Liver (tissue), 7 donors: ENCODE measurements at regions not wholly inside any gene's neighbourhood (a gene's known extent, or its start where the extent isn't known, plus 50 kb on each side); places are given as distances from the start of the nearest gene placed in this dataset.

Experiments used
- DNase-seq: peaks from one replicate; pipeline ENCODE4 v3.0.0-alpha.2; 2017; ENCODE audit warnings: low spot score
- H3K27ac ChIP-seq, 2 donors: one replicate each; pipeline ENCODE4 v1.7.0; 2013; ENCODE audit warnings: inconsistent platforms in 2 of 2, low read length in 2 of 2, control low read depth in 1 of 2, low read depth in 1 of 2, mild to moderate bottlenecking in 1 of 2
- H3K27me3 ChIP-seq, 4 donors: one replicate each; pipeline versions ENCODE4 v1.6.1 to v1.7.0; 2013; ENCODE audit warnings: low read length in 3 of 4, inconsistent platforms in 1 of 4, mild to moderate bottlenecking in 1 of 4, moderate library complexity in 1 of 4; ENCODE audit not compliant: control insufficient read depth in 4 of 4, insufficient read depth in 4 of 4
- H3K36me3 ChIP-seq, 4 donors: one replicate each; pipeline versions ENCODE4 v1.6.1 to v1.7.0; 2013; ENCODE audit warnings: low read length in 3 of 4, mild to moderate bottlenecking in 3 of 4, low read depth in 1 of 4, moderate library complexity in 1 of 4; ENCODE audit not compliant: control insufficient read depth in 4 of 4, insufficient read depth in 3 of 4
- H3K4me1 ChIP-seq, 4 donors: one replicate each; pipeline versions ENCODE4 v1.6.1 to v1.7.0; 2013; ENCODE audit warnings: low read length in 3 of 4, mild to moderate bottlenecking in 3 of 4, moderate library complexity in 1 of 4; ENCODE audit not compliant: control insufficient read depth in 4 of 4, insufficient read depth in 4 of 4
- H3K4me3 ChIP-seq, 3 donors: one replicate each; pipeline versions ENCODE4 v1.6.1 to v1.7.0; 2013; ENCODE audit warnings: low read length in 3 of 3, control low read depth in 1 of 3, low read depth in 1 of 3, mild to moderate bottlenecking in 1 of 3
- H3K9ac ChIP-seq, 2 donors: one replicate each; pipeline ENCODE4 v1.7.0; 2013; ENCODE audit warnings: low read length in 2 of 2, mild to moderate bottlenecking in 2 of 2, moderate library complexity in 2 of 2, control low read depth in 1 of 2, low read depth in 1 of 2
- H3K9me3 ChIP-seq, 4 donors: one replicate each; pipeline versions ENCODE4 v1.6.1 to v1.7.0; 2013; ENCODE audit warnings: low read length in 3 of 4; ENCODE audit not compliant: control insufficient read depth in 4 of 4
- EGR1 ChIP-seq, 2 donors: IDR thresholded peaks; 2 replicates each; pipeline ENCODE4 v1.6.1; 2016 to 2018; ENCODE audit warnings: antibody characterized with exemption in 2 of 2, low read depth in 2 of 2
- FOXA1 ChIP-seq: IDR thresholded peaks from 2 replicates; pipeline ENCODE4 v1.6.1; 2016; ENCODE audit warnings: antibody characterized with exemption
- FOXA2 ChIP-seq: IDR thresholded peaks from 2 replicates; pipeline ENCODE4 v1.6.1; 2016; ENCODE audit warnings: antibody characterized with exemption
- GABPA ChIP-seq, 2 donors: IDR thresholded peaks in 1 of 2; conservative IDR thresholded peaks in 1 of 2; 2 replicates each; pipeline ENCODE4 v1.6.1; 2016; ENCODE audit warnings: antibody characterized with exemption in 2 of 2, mild to moderate bottlenecking in 1 of 2, moderate library complexity in 1 of 2
- HNF4A ChIP-seq, 2 donors: conservative IDR thresholded peaks; 2 replicates each; pipeline ENCODE4 v1.6.1; 2016; ENCODE audit warnings: antibody characterized with exemption in 2 of 2, mild to moderate bottlenecking in 2 of 2
- HNF4G ChIP-seq: IDR thresholded peaks from 2 replicates; pipeline ENCODE4 v1.6.1; 2016; ENCODE audit warnings: antibody characterized with exemption
- JUND ChIP-seq, 2 donors: IDR thresholded peaks; 2 replicates each; pipeline ENCODE4 v1.6.1; 2016; ENCODE audit warnings: antibody characterized with exemption in 2 of 2
- NR2F2 ChIP-seq: IDR thresholded peaks from 2 replicates; pipeline ENCODE4 v1.6.1; 2016; ENCODE audit warnings: antibody characterized with exemption
- RAD21 ChIP-seq, 2 donors: IDR thresholded peaks; 2 replicates each; pipeline ENCODE4 v1.6.1; 2016; ENCODE audit warnings: antibody characterized with exemption in 2 of 2, mild to moderate bottlenecking in 2 of 2
- RXRA ChIP-seq, 2 donors: IDR thresholded peaks; 2 replicates each; pipeline ENCODE4 v1.6.1; 2017 to 2018; ENCODE audit warnings: antibody characterized with exemption in 2 of 2, mild to moderate bottlenecking in 1 of 2
- SP1 ChIP-seq: IDR thresholded peaks from 2 replicates; pipeline ENCODE4 v1.6.1; 2018; ENCODE audit warnings: antibody characterized with exemption, mild to moderate bottlenecking
- TAF1 ChIP-seq: conservative IDR thresholded peaks from 2 replicates; pipeline ENCODE4 v1.6.1; 2016; ENCODE audit warnings: antibody characterized with exemption, mild to moderate bottlenecking
- YY1 ChIP-seq: IDR thresholded peaks from 2 replicates; pipeline ENCODE4 v1.6.1; 2016; ENCODE audit warnings: antibody characterized with exemption, mild to moderate bottlenecking
- TF ChIP-seq, protein P1 (sequence below): IDR thresholded peaks from 2 replicates; pipeline ENCODE4 v1.6.1; 2016; ENCODE audit warnings: antibody characterized with exemption, mild to moderate bottlenecking
- TF ChIP-seq, protein P2 (sequence below): IDR thresholded peaks from 2 replicates; pipeline ENCODE4 v1.6.1; 2016; ENCODE audit warnings: antibody characterized with exemption
- TF ChIP-seq, protein P3 (sequence below): IDR thresholded peaks from 2 replicates; pipeline ENCODE4 v1.6.1; 2016; ENCODE audit warnings: antibody characterized with exemption
- TF ChIP-seq, protein P4 (sequence below): fragments of 150-350 bp; IDR thresholded peaks from 2 replicates; pipeline ENCODE4 v1.5.1; 2017; ENCODE audit warnings: improper control_type of control experiment, low read depth, low read length; ENCODE audit not compliant: missing input control
- TF ChIP-seq, protein P5 (sequence below): IDR thresholded peaks from 2 replicates; pipeline ENCODE4 v1.6.1; 2016; ENCODE audit warnings: antibody characterized with exemption
- donor health status: healthy.
- donor health status: healthy.
- donor health status: healthy.
- donor health status: healthy.

DNA sequence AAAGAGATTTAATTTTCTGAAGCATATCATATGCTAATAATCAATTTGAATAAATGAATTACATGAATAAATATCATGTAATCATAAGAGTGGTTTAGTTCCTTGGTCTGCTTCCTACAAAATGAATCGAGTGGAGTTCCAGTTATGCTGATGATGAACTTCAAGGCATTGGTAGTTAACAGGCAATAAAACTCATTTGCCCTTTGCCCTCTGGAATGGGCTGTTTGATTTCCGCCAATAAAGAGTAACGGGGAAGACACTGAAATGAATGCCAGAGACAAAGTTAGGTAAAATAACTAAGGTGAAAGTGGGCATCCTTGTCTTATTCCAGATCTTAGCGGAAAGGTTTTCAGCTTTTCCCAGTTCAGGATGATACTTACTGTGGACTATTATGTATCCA is 90.1 kb downstream of the C3orf38 start (continued):
- TF ChIP-seq HNF4A (conservative IDR thresholded peaks at IDR 0.05), result no peak

DNA sequence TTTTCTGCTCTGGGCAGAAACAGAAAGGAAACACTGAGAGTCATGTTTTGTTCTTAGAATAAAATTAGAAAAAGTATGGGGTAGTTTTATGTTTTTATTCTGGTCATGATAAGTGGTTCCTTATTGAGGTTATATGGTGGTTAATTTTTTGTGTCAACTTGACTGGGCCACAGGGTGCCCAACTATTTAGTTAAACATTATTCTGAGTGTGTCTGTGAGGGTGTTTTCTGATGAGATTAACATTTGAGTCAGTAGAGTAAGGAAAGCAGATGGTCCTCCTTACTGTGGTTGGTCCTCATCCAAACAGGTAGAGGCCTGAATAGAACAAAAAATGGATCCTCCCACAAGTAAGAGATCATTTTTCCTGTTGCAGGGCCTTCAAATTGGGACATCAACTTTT is 98.9 kb downstream of the C3orf38 start:
- Histone ChIP-seq H3K27me3 (peaks cover 0 to 4% (median 2%) of the 10 kb centered on the region in 4 donors), H3K4me1 (no peaks in the 10 kb centered on the region), H3K9ac (no peak overlapping the region), H3K27ac (no peak overlapping the region), H3K4me3 (no peak overlapping the region), H3K36me3 (no peaks in the 10 kb centered on the region), H3K9me3 (peaks cover 0 to 4% (median under 1%) of the 10 kb centered on the region in 4 donors)
- no peak for TF ChIP-seq YY1
- no peak for TF ChIP-seq SP1
- TF ChIP-seq, protein P1, sequence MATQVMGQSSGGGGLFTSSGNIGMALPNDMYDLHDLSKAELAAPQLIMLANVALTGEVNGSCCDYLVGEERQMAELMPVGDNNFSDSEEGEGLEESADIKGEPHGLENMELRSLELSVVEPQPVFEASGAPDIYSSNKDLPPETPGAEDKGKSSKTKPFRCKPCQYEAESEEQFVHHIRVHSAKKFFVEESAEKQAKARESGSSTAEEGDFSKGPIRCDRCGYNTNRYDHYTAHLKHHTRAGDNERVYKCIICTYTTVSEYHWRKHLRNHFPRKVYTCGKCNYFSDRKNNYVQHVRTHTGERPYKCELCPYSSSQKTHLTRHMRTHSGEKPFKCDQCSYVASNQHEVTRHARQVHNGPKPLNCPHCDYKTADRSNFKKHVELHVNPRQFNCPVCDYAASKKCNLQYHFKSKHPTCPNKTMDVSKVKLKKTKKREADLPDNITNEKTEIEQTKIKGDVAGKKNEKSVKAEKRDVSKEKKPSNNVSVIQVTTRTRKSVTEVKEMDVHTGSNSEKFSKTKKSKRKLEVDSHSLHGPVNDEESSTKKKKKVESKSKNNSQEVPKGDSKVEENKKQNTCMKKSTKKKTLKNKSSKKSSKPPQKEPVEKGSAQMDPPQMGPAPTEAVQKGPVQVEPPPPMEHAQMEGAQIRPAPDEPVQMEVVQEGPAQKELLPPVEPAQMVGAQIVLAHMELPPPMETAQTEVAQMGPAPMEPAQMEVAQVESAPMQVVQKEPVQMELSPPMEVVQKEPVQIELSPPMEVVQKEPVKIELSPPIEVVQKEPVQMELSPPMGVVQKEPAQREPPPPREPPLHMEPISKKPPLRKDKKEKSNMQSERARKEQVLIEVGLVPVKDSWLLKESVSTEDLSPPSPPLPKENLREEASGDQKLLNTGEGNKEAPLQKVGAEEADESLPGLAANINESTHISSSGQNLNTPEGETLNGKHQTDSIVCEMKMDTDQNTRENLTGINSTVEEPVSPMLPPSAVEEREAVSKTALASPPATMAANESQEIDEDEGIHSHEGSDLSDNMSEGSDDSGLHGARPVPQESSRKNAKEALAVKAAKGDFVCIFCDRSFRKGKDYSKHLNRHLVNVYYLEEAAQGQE, result no peak
- no peak for TF ChIP-seq HNF4G
- TF ChIP-seq, protein P2, sequence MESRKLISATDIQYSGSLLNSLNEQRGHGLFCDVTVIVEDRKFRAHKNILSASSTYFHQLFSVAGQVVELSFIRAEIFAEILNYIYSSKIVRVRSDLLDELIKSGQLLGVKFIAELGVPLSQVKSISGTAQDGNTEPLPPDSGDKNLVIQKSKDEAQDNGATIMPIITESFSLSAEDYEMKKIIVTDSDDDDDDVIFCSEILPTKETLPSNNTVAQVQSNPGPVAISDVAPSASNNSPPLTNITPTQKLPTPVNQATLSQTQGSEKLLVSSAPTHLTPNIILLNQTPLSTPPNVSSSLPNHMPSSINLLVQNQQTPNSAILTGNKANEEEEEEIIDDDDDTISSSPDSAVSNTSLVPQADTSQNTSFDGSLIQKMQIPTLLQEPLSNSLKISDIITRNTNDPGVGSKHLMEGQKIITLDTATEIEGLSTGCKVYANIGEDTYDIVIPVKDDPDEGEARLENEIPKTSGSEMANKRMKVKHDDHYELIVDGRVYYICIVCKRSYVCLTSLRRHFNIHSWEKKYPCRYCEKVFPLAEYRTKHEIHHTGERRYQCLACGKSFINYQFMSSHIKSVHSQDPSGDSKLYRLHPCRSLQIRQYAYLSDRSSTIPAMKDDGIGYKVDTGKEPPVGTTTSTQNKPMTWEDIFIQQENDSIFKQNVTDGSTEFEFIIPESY, result no peak
- no peak for TF ChIP-seq GABPA (IDR thresholded peaks at IDR 0.05 in 1 of 2, conservative IDR thresholded peaks at IDR 0.05 in 1 of 2)
- no peak for TF ChIP-seq FOXA2
- no peak for TF ChIP-seq RXRA (IDR thresholded peaks at IDR 0.05)
- TF ChIP-seq, protein P3, sequence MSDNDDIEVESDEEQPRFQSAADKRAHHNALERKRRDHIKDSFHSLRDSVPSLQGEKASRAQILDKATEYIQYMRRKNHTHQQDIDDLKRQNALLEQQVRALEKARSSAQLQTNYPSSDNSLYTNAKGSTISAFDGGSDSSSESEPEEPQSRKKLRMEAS, result no peak
- no peak for TF ChIP-seq NR2F2
- TF ChIP-seq, protein P4, sequence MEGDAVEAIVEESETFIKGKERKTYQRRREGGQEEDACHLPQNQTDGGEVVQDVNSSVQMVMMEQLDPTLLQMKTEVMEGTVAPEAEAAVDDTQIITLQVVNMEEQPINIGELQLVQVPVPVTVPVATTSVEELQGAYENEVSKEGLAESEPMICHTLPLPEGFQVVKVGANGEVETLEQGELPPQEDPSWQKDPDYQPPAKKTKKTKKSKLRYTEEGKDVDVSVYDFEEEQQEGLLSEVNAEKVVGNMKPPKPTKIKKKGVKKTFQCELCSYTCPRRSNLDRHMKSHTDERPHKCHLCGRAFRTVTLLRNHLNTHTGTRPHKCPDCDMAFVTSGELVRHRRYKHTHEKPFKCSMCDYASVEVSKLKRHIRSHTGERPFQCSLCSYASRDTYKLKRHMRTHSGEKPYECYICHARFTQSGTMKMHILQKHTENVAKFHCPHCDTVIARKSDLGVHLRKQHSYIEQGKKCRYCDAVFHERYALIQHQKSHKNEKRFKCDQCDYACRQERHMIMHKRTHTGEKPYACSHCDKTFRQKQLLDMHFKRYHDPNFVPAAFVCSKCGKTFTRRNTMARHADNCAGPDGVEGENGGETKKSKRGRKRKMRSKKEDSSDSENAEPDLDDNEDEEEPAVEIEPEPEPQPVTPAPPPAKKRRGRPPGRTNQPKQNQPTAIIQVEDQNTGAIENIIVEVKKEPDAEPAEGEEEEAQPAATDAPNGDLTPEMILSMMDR, result no peak
- TF ChIP-seq RAD21 (IDR thresholded peaks at IDR 0.05), result no peak
- no peak for TF ChIP-seq HNF4A (conservative IDR thresholded peaks at IDR 0.05)
- TF ChIP-seq JUND (IDR thresholded peaks at IDR 0.05), result no peak
- no peak for TF ChIP-seq EGR1 (IDR thresholded peaks at IDR 0.05; ENCODE audit: low read depth in 2 of 2)
- TF ChIP-seq FOXA1, result no peak
- no peak for TF ChIP-seq TAF1
- TF ChIP-seq, protein P5, sequence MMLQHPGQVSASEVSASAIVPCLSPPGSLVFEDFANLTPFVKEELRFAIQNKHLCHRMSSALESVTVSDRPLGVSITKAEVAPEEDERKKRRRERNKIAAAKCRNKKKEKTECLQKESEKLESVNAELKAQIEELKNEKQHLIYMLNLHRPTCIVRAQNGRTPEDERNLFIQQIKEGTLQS, result no peak
- DNase-seq, result no peak
